ENCODE measurements at regions not wholly inside any gene's neighbourhood (a gene's known extent, or its start where the extent isn't known, plus 50 kb on each side); places are given as distances from the start of the nearest gene placed in this dataset.

GRCh38 chr12:116674643-116675183 lies 63.2 kb downstream of the SPRING1 start:
- Mint-ChIP-seq H3K27ac (peak overlapping the region in 1 of 3 experiments; percentile 49; a peak in 1 of 7 replicates), H3K4me3 (no peak overlapping the region), H3K36me3 (ENCODE audit: insufficient read depth in 1 of 3, low read depth in 3 of 3) (no peaks in the 10 kb centered on the region), H3K4me1 (peaks cover 4 to 10% of the 10 kb centered on the region in 2 experiments; a peak in 3 of 4 replicates), H3K9me3 (no peaks in the 10 kb centered on the region; a peak in 1 of 5 replicates), H3K27me3 (ENCODE audit: low read depth) (no peaks in the 10 kb centered on the region; the same call in 1 of the 2 replicates)
- H2BK120ac ChIP-seq (ENCODE audit: low read depth, low read length, poor library complexity, severe bottlenecking): no peak overlapping the region
- H3K9ac ChIP-seq (ENCODE audit: extremely low read depth, insufficient read length, low read length): no peak overlapping the region
- H3K4me2 ChIP-seq (ENCODE audit: insufficient read depth, insufficient read length, low read length): no peak overlapping the region
- H3K27ac ChIP-seq (ENCODE audit: insufficient read length, low read depth, low read length): no peak overlapping the region
- no peak overlapping the region for H3K14ac ChIP-seq (ENCODE audit: insufficient read depth, low read length)
- H2AFZ ChIP-seq (ENCODE audit: low read length): no peak overlapping the region
- H3K56ac ChIP-seq (ENCODE audit: insufficient read length, low read depth, low read length): no peak overlapping the region
- WGBS (ENCODE audit: extremely low coverage, insufficient read length, low lambda C conversion rate): no CpG with 5 or more reads among the region's 5 CpGs
- H2AK5ac ChIP-seq (ENCODE audit: insufficient read length, low read length): no peak overlapping the region
- no peaks in the 10 kb centered on the region for H3K27me3 ChIP-seq (ENCODE audit: insufficient read depth, low read length)
- no peaks in the 10 kb centered on the region for H4K20me1 ChIP-seq (ENCODE audit: control insufficient read depth, insufficient read depth, insufficient read length)
- no peak overlapping the region for H3K23ac ChIP-seq (ENCODE audit: insufficient read length, low read depth, low read length)
- no peak overlapping the region for H4K8ac ChIP-seq (replicated peaks; ENCODE audit: insufficient read length, low read depth, low read length)
- no peak overlapping the region for H3K18ac ChIP-seq (ENCODE audit: insufficient read length, low read depth, low read length)
- H3K23me2 ChIP-seq (ENCODE audit: insufficient read length, low read depth, low read length, poor library complexity, severe bottlenecking): no peaks in the 10 kb centered on the region
- no peaks in the 10 kb centered on the region for H3K79me2 ChIP-seq (ENCODE audit: insufficient read depth, low read length)
- H2BK12ac ChIP-seq (ENCODE audit: insufficient read length, low read depth, low read length): no peak overlapping the region
- H3T11ph ChIP-seq (ENCODE audit: low read length): no peak overlapping the region
- no peak for DNase-seq
- no peak overlapping the region for H3K4ac ChIP-seq (ENCODE audit: low read depth, low read length)
- H2BK5ac ChIP-seq (ENCODE audit: insufficient read length, low read length): no peak overlapping the region
- TF ChIP-seq, protein P1, sequence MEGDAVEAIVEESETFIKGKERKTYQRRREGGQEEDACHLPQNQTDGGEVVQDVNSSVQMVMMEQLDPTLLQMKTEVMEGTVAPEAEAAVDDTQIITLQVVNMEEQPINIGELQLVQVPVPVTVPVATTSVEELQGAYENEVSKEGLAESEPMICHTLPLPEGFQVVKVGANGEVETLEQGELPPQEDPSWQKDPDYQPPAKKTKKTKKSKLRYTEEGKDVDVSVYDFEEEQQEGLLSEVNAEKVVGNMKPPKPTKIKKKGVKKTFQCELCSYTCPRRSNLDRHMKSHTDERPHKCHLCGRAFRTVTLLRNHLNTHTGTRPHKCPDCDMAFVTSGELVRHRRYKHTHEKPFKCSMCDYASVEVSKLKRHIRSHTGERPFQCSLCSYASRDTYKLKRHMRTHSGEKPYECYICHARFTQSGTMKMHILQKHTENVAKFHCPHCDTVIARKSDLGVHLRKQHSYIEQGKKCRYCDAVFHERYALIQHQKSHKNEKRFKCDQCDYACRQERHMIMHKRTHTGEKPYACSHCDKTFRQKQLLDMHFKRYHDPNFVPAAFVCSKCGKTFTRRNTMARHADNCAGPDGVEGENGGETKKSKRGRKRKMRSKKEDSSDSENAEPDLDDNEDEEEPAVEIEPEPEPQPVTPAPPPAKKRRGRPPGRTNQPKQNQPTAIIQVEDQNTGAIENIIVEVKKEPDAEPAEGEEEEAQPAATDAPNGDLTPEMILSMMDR (conservative IDR thresholded peaks at IDR 0.05): no peak
- H3K9me3 ChIP-seq (ENCODE audit: control insufficient read depth, low read depth, low read length): no peaks in the 10 kb centered on the region
- no peaks in the 10 kb centered on the region for H3K79me1 ChIP-seq (ENCODE audit: insufficient read depth, low read depth, low read length, poor library complexity, severe bottlenecking)
- no peak overlapping the region for H4K91ac ChIP-seq (ENCODE audit: insufficient read length, low read depth, low read length)
- no peak overlapping the region for H2BK20ac ChIP-seq (ENCODE audit: low read depth, low read length, poor library complexity, severe bottlenecking)
- no peak overlapping the region for H2BK15ac ChIP-seq (ENCODE audit: low read depth, low read length)
- H3K4me1 ChIP-seq (ENCODE audit: insufficient read depth, low read length): no peaks in the 10 kb centered on the region
- H4K5ac ChIP-seq (ENCODE audit: insufficient read length, low read depth, low read length): no peak overlapping the region

All from H9 (cell line).